ENCODE measurements at regions not wholly inside any gene's neighbourhood (a gene's known extent, or its start where the extent isn't known, plus 50 kb on each side); places are given as distances from the start of the nearest gene placed in this dataset.

DNA sequence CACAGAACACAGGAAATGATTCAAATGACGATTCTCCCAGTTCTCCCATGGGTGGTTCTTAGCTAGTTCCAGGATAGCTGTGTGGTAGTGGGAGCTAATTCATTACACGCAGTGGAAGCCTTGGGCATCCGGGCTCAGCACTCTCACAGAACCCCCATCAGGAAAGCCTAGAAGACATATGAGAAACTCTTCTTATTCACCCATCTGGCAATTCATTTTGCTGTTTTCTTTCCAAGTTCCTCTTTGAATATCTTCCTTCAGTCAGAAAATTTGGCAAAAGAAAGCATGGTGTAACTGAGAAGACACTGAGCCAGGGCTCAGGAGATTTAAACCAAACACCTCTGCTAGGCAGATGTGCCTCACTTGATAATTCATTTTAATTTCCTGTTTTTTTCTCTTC, 85.2 kb upstream of the FN1 start:
- no peak for TF ChIP-seq ELF4 (IDR thresholded peaks at IDR 0.05)
- TF ChIP-seq FOXM1 (IDR thresholded peaks at IDR 0.05; ENCODE audit: borderline replicate concordance): no peak
- no peak for TF ChIP-seq SUZ12 (IDR thresholded peaks at IDR 0.05)
- TF ChIP-seq, protein P1, sequence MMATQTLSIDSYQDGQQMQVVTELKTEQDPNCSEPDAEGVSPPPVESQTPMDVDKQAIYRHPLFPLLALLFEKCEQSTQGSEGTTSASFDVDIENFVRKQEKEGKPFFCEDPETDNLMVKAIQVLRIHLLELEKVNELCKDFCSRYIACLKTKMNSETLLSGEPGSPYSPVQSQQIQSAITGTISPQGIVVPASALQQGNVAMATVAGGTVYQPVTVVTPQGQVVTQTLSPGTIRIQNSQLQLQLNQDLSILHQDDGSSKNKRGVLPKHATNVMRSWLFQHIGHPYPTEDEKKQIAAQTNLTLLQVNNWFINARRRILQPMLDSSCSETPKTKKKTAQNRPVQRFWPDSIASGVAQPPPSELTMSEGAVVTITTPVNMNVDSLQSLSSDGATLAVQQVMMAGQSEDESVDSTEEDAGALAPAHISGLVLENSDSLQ (IDR thresholded peaks at IDR 0.05): no peak
- no peak for TF ChIP-seq BHLHE40 (IDR thresholded peaks at IDR 0.05; ENCODE audit: borderline replicate concordance)
- no peak for TF ChIP-seq ZNF384 (IDR thresholded peaks at IDR 0.05)
- TF ChIP-seq L3MBTL2 (conservative IDR thresholded peaks at IDR 0.05): no peak
- TF ChIP-seq LEF1 (IDR thresholded peaks at IDR 0.05; ENCODE audit: borderline replicate concordance): no peak
- no peak for TF ChIP-seq FOXK2 (IDR thresholded peaks at IDR 0.05)
- TF ChIP-seq ARNT (IDR thresholded peaks at IDR 0.05): no peak
- TF ChIP-seq SP1 (IDR thresholded peaks at IDR 0.05): no peak

Measured in HEK293T (cell line).